KOPT-K1 (cell line): ENCODE measurements at regions not wholly inside any gene's neighbourhood (a gene's known extent, or its start where the extent isn't known, plus 50 kb on each side); places are given as distances from the start of the nearest gene placed in this dataset.

Source experiments
- H3K27ac ChIP-seq: fragments of 200-600 bp; sonication (generic); 2 replicates; pipeline ENCODE4 v1.5.1; 2016; ENCODE audit warnings: antibody characterized with exemption, mild to moderate bottlenecking, low read depth, low read length; ENCODE audit not compliant: poor library complexity, severe bottlenecking
- H3K36me3 ChIP-seq: fragments of 200-600 bp; sonication (generic); 2 replicates; pipeline ENCODE4 v1.5.1; 2017; ENCODE audit warnings: antibody characterized with exemption, mild to moderate bottlenecking, low read length, moderate library complexity; ENCODE audit not compliant: insufficient read depth
- H3K9me3 ChIP-seq: fragments of 200-600 bp; sonication (generic); 2 replicates; pipeline ENCODE4 v1.5.1; 2017; ENCODE audit warnings: antibody characterized with exemption, low read length, mild to moderate bottlenecking; ENCODE audit not compliant: insufficient read depth, poor library complexity, severe bottlenecking

GRCh38 chr18:64294967-64295366 lies 146.1 kb upstream of the LINC00305 start:
- Histone ChIP-seq H3K27ac (no peak overlapping the region), H3K9me3 (no peaks in the 10 kb centered on the region), H3K36me3 (no peaks in the 10 kb centered on the region)

- Histone ChIP-seq H3K27ac (no peak overlapping the region), H3K9me3 (no peaks in the 10 kb centered on the region), H3K36me3 (no peaks in the 10 kb centered on the region)
Measured at GRCh38 chr18:64288432-64288831, 139.5 kb upstream of the LINC00305 start.

GRCh38 chr18:64287926-64288325 lies 139.0 kb upstream of the LINC00305 start:
- H3K27ac ChIP-seq, result no peak overlapping the region
- no peaks in the 10 kb centered on the region for H3K36me3 ChIP-seq
- H3K9me3 ChIP-seq, result no peaks in the 10 kb centered on the region

GRCh38 chr18:64283059-64283458 lies 134.2 kb upstream of the LINC00305 start:
- H3K9me3 ChIP-seq, result no peaks in the 10 kb centered on the region
- H3K27ac ChIP-seq, result no peak overlapping the region
- H3K36me3 ChIP-seq, result no peaks in the 10 kb centered on the region

- no peak overlapping the region for H3K27ac ChIP-seq
- H3K36me3 ChIP-seq, result no peaks in the 10 kb centered on the region
- no peaks in the 10 kb centered on the region for H3K9me3 ChIP-seq
Measured at GRCh38 chr18:64278026-64278425, 129.1 kb upstream of the LINC00305 start.

- Histone ChIP-seq H3K27ac (no peak overlapping the region), H3K9me3 (no peaks in the 10 kb centered on the region), H3K36me3 (no peaks in the 10 kb centered on the region)
Measured at GRCh38 chr18:64276311-64277090, 127.6 kb upstream of the LINC00305 start.

- Histone ChIP-seq H3K9me3 (no peaks in the 10 kb centered on the region), H3K36me3 (no peaks in the 10 kb centered on the region), H3K27ac (no peak overlapping the region)
Measured at GRCh38 chr18:64275593-64276300, 126.9 kb upstream of the LINC00305 start.

GRCh38 chr18:64273724-64274123 lies 124.8 kb upstream of the LINC00305 start:
- Histone ChIP-seq H3K9me3 (no peaks in the 10 kb centered on the region), H3K27ac (no peak overlapping the region), H3K36me3 (no peaks in the 10 kb centered on the region)

- Histone ChIP-seq H3K36me3 (no peaks in the 10 kb centered on the region), H3K27ac (no peak overlapping the region), H3K9me3 (no peaks in the 10 kb centered on the region)
Measured at GRCh38 chr18:64271975-64272659, 123.2 kb upstream of the LINC00305 start.

- H3K9me3 ChIP-seq, result no peaks in the 10 kb centered on the region
- no peaks in the 10 kb centered on the region for H3K36me3 ChIP-seq
- H3K27ac ChIP-seq, result no peak overlapping the region
Measured at GRCh38 chr18:64271246-64271645, 122.4 kb upstream of the LINC00305 start.

GRCh38 chr18:64270608-64271007 lies 121.7 kb upstream of the LINC00305 start:
- H3K36me3 ChIP-seq, result no peaks in the 10 kb centered on the region
- H3K27ac ChIP-seq, result no peak overlapping the region
- no peaks in the 10 kb centered on the region for H3K9me3 ChIP-seq

GRCh38 chr18:64270121-64270520 lies 121.2 kb upstream of the LINC00305 start:
- H3K9me3 ChIP-seq, result no peaks in the 10 kb centered on the region
- no peaks in the 10 kb centered on the region for H3K36me3 ChIP-seq
- no peak overlapping the region for H3K27ac ChIP-seq

- no peaks in the 10 kb centered on the region for H3K9me3 ChIP-seq
- no peak overlapping the region for H3K27ac ChIP-seq
- no peaks in the 10 kb centered on the region for H3K36me3 ChIP-seq
Measured at GRCh38 chr18:64264171-64264570, 115.3 kb upstream of the LINC00305 start.

- H3K9me3 ChIP-seq, result no peaks in the 10 kb centered on the region
- no peak overlapping the region for H3K27ac ChIP-seq
- no peaks in the 10 kb centered on the region for H3K36me3 ChIP-seq
Measured at GRCh38 chr18:64260810-64261209, 111.9 kb upstream of the LINC00305 start.

GRCh38 chr18:64259871-64260270 lies 111.0 kb upstream of the LINC00305 start:
- Histone ChIP-seq H3K27ac (no peak overlapping the region), H3K9me3 (no peaks in the 10 kb centered on the region), H3K36me3 (no peaks in the 10 kb centered on the region)
